ENCODE measurements at regions not wholly inside any gene's neighbourhood (a gene's known extent, or its start where the extent isn't known, plus 50 kb on each side); places are given as distances from the start of the nearest gene placed in this dataset.
"Not testable (repeated sequence)": the region's sequence is repeated elsewhere in the genome, so short reads cannot be mapped to it uniquely, and the experiment has no call there.

GRCh38 chr4:20122198-20122988 lies 129.3 kb upstream of the SLIT2 start:
- no peak for DNase-seq

DNA sequence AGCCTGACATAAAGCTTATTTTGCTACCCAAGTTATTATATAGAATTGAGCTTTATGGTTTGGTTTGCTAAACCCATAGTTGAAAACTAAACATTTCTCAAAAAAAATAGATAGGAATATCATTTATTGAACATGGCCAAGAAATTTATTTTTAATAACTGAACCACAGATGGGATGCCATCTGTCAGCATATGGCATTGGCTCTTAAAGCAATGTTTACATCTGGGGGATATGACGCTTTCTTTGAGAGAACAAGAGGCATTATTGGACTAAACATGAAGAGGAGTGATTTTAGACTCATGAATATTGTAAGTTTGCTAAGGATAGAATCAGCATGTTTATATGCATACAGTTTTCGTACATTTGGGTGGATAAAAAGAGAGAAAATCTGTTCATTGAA lies 132.6 kb upstream of the SLIT2 start:
- no peak for DNase-seq

GRCh38 chr4:20109391-20109790 lies 142.3 kb upstream of the SLIT2 start:
- DNase-seq: no peak

DNA sequence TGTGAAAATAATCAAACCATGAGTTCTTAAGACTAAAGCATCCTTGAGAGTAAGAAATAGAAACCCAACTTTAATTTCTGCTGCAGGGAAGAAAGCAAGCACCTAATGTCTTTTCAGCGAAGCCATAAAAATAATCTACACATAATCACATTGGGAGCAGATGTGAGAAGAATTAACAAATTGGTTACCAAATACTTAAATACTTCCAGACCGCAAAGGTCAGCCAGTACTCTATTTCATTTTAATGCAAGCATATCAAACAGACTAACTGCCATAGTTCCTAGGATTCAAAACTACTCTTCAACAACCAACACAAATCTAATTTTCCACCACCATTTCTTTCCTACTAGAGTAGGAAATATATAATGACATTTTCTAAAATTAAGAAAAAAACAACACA lies 144.8 kb upstream of the SLIT2 start:
- peak; percentile 63 for DNase-seq

- DNase-seq: no peak
Observed at GRCh38 chr4:20101831-20102230, 149.9 kb upstream of the SLIT2 start.

DNA sequence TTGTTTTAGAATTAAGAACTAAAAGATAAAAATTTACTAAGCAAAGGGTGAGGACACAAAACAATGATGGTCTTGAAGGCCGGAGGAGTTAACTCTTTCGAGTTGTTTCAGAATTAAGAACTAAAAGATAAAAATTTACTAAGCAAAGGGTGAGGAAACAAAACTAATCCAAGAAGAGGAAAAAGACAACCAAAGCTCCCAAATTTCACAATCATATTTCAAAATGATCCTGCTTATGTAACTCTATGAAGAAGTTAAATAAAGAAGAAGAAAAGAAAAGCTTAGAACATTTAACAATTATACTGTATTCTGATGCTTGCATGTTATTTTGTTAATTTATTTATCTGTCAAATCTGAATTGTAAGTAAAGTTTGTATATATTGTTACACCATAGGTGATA lies 154.8 kb upstream of the SLIT2 start:
- no peak for DNase-seq

GRCh38 chr4:20095805-20096541 lies 155.7 kb upstream of the SLIT2 start:
- DNase-seq: peak; percentile 23

GRCh38 chr4:20091781-20092180 lies 159.9 kb upstream of the SLIT2 start:
- no peak for DNase-seq

- no peak for DNase-seq
Observed at GRCh38 chr4:20087522-20087911, 164.2 kb upstream of the SLIT2 start.

GRCh38 chr4:20086799-20087521 lies 164.7 kb upstream of the SLIT2 start:
- DNase-seq: no peak

- no peak for DNase-seq
Observed at GRCh38 chr4:20086067-20086798, 165.5 kb upstream of the SLIT2 start.

GRCh38 chr4:20085653-20086052 lies 166.1 kb upstream of the SLIT2 start:
- DNase-seq: no peak

DNA sequence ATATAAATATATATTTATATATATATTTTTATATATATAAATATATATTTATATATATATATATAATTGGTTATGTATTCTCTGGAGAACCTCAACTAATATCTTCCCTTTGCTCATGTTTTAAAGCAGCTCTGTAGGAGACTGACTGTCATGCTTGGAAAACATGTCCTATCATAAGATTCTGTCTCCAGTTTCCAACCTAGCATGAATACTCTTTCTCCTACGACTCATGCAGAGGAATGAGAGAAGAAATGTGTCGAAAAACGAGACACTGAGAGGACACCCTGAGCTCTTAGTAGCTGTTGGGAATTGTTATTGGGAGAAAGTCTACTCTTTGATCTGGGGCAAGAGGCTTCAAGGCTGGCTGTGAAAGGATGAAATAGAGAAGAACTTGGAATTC lies 166.5 kb upstream of the SLIT2 start:
- peak; percentile 9 for DNase-seq

- DNase-seq: no peak
Observed at GRCh38 chr4:20084488-20084887, 167.2 kb upstream of the SLIT2 start.

GRCh38 chr4:20078644-20079043 lies 173.1 kb upstream of the SLIT2 start:
- DNase-seq: no peak

- DNase-seq: no peak
Observed at GRCh38 chr4:20075248-20075871, 176.3 kb upstream of the SLIT2 start.

GRCh38 chr4:20074450-20074849 lies 177.3 kb upstream of the SLIT2 start:
- no peak for DNase-seq

- peak; percentile 8 for DNase-seq
Observed at GRCh38 chr4:20065952-20066351, 185.8 kb upstream of the SLIT2 start.

DNA sequence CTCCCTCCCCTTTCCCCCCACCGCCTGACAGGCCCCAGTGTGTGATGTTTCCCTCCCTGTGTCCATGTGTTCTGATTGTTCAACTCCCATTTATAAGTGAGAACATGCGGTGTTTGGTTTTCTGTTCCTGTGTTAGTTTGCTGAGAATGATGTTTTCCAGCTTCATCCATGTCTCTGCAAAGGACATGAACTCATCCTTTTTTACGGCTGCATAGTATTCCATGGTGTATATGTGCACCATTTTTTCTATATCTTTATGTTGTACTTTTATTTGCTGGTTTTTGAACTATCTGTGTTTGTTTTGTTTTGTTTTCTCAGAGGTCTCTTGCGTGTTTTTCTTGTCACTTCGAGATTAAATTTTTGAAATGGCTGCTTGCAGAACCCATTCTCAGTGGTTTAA lies 188.8 kb upstream of the SLIT2 start:
- not testable (repeated sequence) for DNase-seq

DNA sequence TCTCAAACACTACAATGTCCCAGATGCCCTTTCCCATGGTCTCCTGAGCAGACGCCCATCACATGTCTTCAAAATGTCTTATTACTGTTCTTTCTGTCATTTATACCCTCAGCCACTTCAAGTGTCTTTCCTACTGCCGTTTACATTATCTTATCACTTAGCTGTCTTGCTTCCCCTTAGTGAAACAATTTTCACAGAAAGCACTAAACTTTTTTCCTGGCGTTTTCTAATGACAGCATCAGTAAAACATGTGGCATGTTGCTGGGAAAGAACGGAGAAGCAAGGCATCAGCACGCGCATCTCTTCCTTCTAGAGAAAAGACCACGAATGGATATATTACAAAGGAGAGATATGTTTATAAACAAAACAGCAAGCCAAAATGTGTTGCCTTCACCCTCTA lies 189.7 kb upstream of the SLIT2 start:
- DNase-seq: peak; percentile 45

GRCh38 chr4:20050768-20051167 lies 200.9 kb upstream of the SLIT2 start:
- DNase-seq: no peak

- no peak for DNase-seq
Observed at GRCh38 chr4:20049889-20050288, 201.8 kb upstream of the SLIT2 start.

All from fibroblast of skin of right quadriceps (primary cell).